H9 (cell line): ENCODE measurements at regions not wholly inside any gene's neighbourhood (a gene's known extent, or its start where the extent isn't known, plus 50 kb on each side); places are given as distances from the start of the nearest gene placed in this dataset.

Source experiments
- DNase-seq: peaks from one replicate; pipeline ENCODE4 v3.0.0-alpha.2; 2017
- H2AFZ ChIP-seq: one replicate; pipeline ENCODE4 v1.6.1; 2013; ENCODE audit warnings: mild to moderate bottlenecking, low read length, control low read depth, moderate library complexity
- H2AK5ac ChIP-seq: 2 replicates; pipeline ENCODE4 v1.6.1; 2013; ENCODE audit warnings: low read length, control low read depth, mixed read lengths; ENCODE audit not compliant: insufficient read length
- H2BK120ac ChIP-seq: one replicate; pipeline ENCODE4 v1.6.1; 2013; ENCODE audit warnings: low read depth, mild to moderate bottlenecking, low read length, control low read depth, inconsistent platforms; ENCODE audit not compliant: poor library complexity, severe bottlenecking
- H2BK12ac ChIP-seq: 2 replicates; pipeline ENCODE4 v1.6.1; 2013; ENCODE audit warnings: low read length, control low read depth, mixed read lengths, low read depth; ENCODE audit not compliant: insufficient read length
- H2BK15ac ChIP-seq: 2 replicates; pipeline ENCODE4 v1.6.1; 2013; ENCODE audit warnings: low read depth, low read length, control low read depth
- H2BK20ac ChIP-seq: one replicate; pipeline ENCODE4 v1.6.1; 2013; ENCODE audit warnings: low read depth, mild to moderate bottlenecking, low read length, control low read depth, inconsistent platforms; ENCODE audit not compliant: poor library complexity, severe bottlenecking
- H2BK5ac ChIP-seq: 2 replicates; pipeline ENCODE4 v1.6.1; 2013; ENCODE audit warnings: low read length, control low read depth, mixed read lengths; ENCODE audit not compliant: insufficient read length
- H3K14ac ChIP-seq: 2 replicates; pipeline ENCODE4 v1.6.1; 2013; ENCODE audit warnings: low read length, control low read depth; ENCODE audit not compliant: insufficient read depth
- H3K18ac ChIP-seq: 2 replicates; pipeline ENCODE4 v1.6.1; 2013; ENCODE audit warnings: low read depth, mild to moderate bottlenecking, mixed read lengths, low read length, control low read depth; ENCODE audit not compliant: insufficient read length
- H3K23ac ChIP-seq: 2 replicates; pipeline ENCODE4 v1.6.1; 2013; ENCODE audit warnings: low read length, control low read depth, mixed read lengths, low read depth; ENCODE audit not compliant: insufficient read length
- H3K23me2 ChIP-seq: 2 replicates; pipeline ENCODE4 v1.6.1; 2013; ENCODE audit warnings: low read depth, mild to moderate bottlenecking, mixed read lengths, low read length, control low read depth; ENCODE audit not compliant: insufficient read length, poor library complexity, severe bottlenecking
- H3K27ac ChIP-seq: 2 replicates; pipeline ENCODE4 v1.5.1; 2013; ENCODE audit warnings: low read length, control low read depth, mixed read lengths, low read depth; ENCODE audit not compliant: insufficient read length
- H3K27me3 ChIP-seq: 2 replicates; pipeline ENCODE4 v1.6.1; 2013; ENCODE audit warnings: low read length, control low read depth, inconsistent platforms; ENCODE audit not compliant: insufficient read depth
- H3K4ac ChIP-seq: 2 replicates; pipeline ENCODE4 v1.6.1; 2013; ENCODE audit warnings: low read depth, mild to moderate bottlenecking, control low read depth, inconsistent platforms, low read length, moderate library complexity
- H3K4me1 ChIP-seq: 2 replicates; pipeline ENCODE4 v1.6.1; 2013; ENCODE audit warnings: low read length, control low read depth, inconsistent platforms; ENCODE audit not compliant: insufficient read depth
- H3K4me2 ChIP-seq: 2 replicates; pipeline ENCODE4 v1.6.1; 2013; ENCODE audit warnings: low read length, control low read depth, mixed read lengths; ENCODE audit not compliant: insufficient read length, insufficient read depth
- H3K56ac ChIP-seq: 2 replicates; pipeline ENCODE4 v1.6.1; 2013; ENCODE audit warnings: low read depth, mild to moderate bottlenecking, mixed read lengths, low read length, control low read depth; ENCODE audit not compliant: insufficient read length
- H3K79me1 ChIP-seq: 2 replicates; pipeline ENCODE4 v1.6.1; 2013; ENCODE audit warnings: low read depth, mild to moderate bottlenecking, moderate library complexity, low read length, control low read depth, inconsistent platforms; ENCODE audit not compliant: insufficient read depth, poor library complexity, severe bottlenecking
- H3K79me2 ChIP-seq: 2 replicates; pipeline ENCODE4 v1.6.1; 2013; ENCODE audit warnings: low read length, control low read depth, inconsistent platforms; ENCODE audit not compliant: insufficient read depth
- H3K9ac ChIP-seq: 2 replicates; pipeline ENCODE4 v1.6.1; 2013; ENCODE audit warnings: low read length, control low read depth, mixed read lengths; ENCODE audit not compliant: insufficient read length; ENCODE audit errors: extremely low read depth
- H3K9me3 ChIP-seq: one replicate; pipeline ENCODE4 v1.6.1; 2013; ENCODE audit warnings: low read depth, low read length, inconsistent platforms; ENCODE audit not compliant: control insufficient read depth
- H3T11ph ChIP-seq: one replicate; pipeline ENCODE4 v1.6.1; 2013; ENCODE audit warnings: mild to moderate bottlenecking, low read length, control low read depth, inconsistent platforms
- H4K20me1 ChIP-seq: one replicate; pipeline ENCODE4 v1.6.1; 2013; ENCODE audit not compliant: control insufficient read depth, insufficient read length, insufficient read depth
- H4K5ac ChIP-seq: 2 replicates; pipeline ENCODE4 v1.6.1; 2013; ENCODE audit warnings: low read depth, mild to moderate bottlenecking, mixed read lengths, low read length, control low read depth; ENCODE audit not compliant: insufficient read length
- H4K8ac ChIP-seq: replicated peaks from 2 replicates; pipeline ENCODE4 v1.6.1; 2013; ENCODE audit warnings: low read length, control low read depth, mixed read lengths, low read depth; ENCODE audit not compliant: insufficient read length
- H4K91ac ChIP-seq: 2 replicates; pipeline ENCODE4 v1.6.1; 2013; ENCODE audit warnings: low read depth, mild to moderate bottlenecking, moderate library complexity, mixed read lengths, low read length, control low read depth; ENCODE audit not compliant: insufficient read length
- H3K27ac Mint-ChIP-seq, 3 experiments: 2 replicates in 2 of 3; 3 replicates in 1 of 3; pipeline ENCODE4 v1.8.0; 2020 to 2021; ENCODE audit warnings: mixed read lengths in 3 of 3, mild to moderate bottlenecking in 1 of 3, moderate library complexity in 1 of 3
- H3K27me3 Mint-ChIP-seq: 2 replicates; pipeline ENCODE4 v1.8.0; 2021; ENCODE audit warnings: low read depth, mild to moderate bottlenecking, moderate library complexity, mixed read lengths
- H3K36me3 Mint-ChIP-seq, 3 experiments: 2 replicates in 2 of 3; 3 replicates in 1 of 3; pipeline ENCODE4 v1.8.0; 2020 to 2021; ENCODE audit warnings: low read depth in 3 of 3, mixed read lengths in 3 of 3; ENCODE audit not compliant: insufficient read depth in 1 of 3
- H3K4me1 Mint-ChIP-seq, 2 experiments: 2 replicates each; pipeline ENCODE4 v1.8.0; 2020; ENCODE audit warnings: mixed read lengths in 2 of 2
- H3K4me3 Mint-ChIP-seq, 2 experiments: 2 replicates in 1 of 2; 3 replicates in 1 of 2; pipeline ENCODE4 v1.8.0; 2020 to 2021; ENCODE audit warnings: mild to moderate bottlenecking in 2 of 2, mixed read lengths in 2 of 2, moderate library complexity in 1 of 2
- H3K9me3 Mint-ChIP-seq, 2 experiments: 2 replicates in 1 of 2; 3 replicates in 1 of 2; pipeline ENCODE4 v1.8.0; 2020; ENCODE audit warnings: mild to moderate bottlenecking in 2 of 2, mixed read lengths in 2 of 2, moderate library complexity in 1 of 2
- CTCF ChIP-seq: fragments of 200-600 bp; sonication (generic); conservative IDR thresholded peaks from 3 replicates; pipeline ENCODE4 v1.8.0; 2021; ENCODE audit warnings: antibody characterized with exemption, mild to moderate bottlenecking
- WGBS: extraction: QIAGEN DNeasy Blood & Tissue Kit; methylation state at CpG from one replicate; pipeline ENCODE4 v1.1.7; 2013; ENCODE audit warnings: missing lambda C conversion rate, low lambda C conversion rate, mixed read lengths; ENCODE audit not compliant: insufficient read length; ENCODE audit errors: extremely low coverage; 5-methylcytosine and 5-hydroxymethylcytosine counted together

- Histone ChIP-seq H3K79me2 (no peaks in the 10 kb centered on the region), H2BK12ac (no peak overlapping the region), H2BK120ac (no peak overlapping the region), H3K9ac (no peak overlapping the region), H3K18ac (no peak overlapping the region), H3K4ac (no peak overlapping the region), H3K14ac (no peak overlapping the region), H3K4me1 (peaks cover 5% of the 10 kb centered on the region; the same call in 1 of the 2 replicates), H4K91ac (no peak overlapping the region), H3K23me2 (no peaks in the 10 kb centered on the region), H4K5ac (no peak overlapping the region), H3K27ac (no peak overlapping the region), H3K23ac (no peak overlapping the region), H2BK15ac (no peak overlapping the region), H3K4me2 (no peak overlapping the region), H2AFZ (no peak overlapping the region), H4K20me1 (no peaks in the 10 kb centered on the region), H2AK5ac (no peak overlapping the region), H3T11ph (no peak overlapping the region), H2BK5ac (no peak overlapping the region), H2BK20ac (no peak overlapping the region), H4K8ac (no peak overlapping the region), H3K79me1 (no peaks in the 10 kb centered on the region), H3K9me3 (no peaks in the 10 kb centered on the region), H3K27me3 (no peaks in the 10 kb centered on the region), H3K56ac (no peak overlapping the region)
- no peak for TF ChIP-seq CTCF
- Mint-ChIP-seq H3K9me3 (no peaks in the 10 kb centered on the region), H3K27ac (no peak overlapping the region), H3K4me1 (peaks cover 23 to 27% of the 10 kb centered on the region in 2 experiments), H3K4me3 (no peak overlapping the region), H3K27me3 (peaks cover 14% of the 10 kb centered on the region), H3K36me3 (no peaks in the 10 kb centered on the region)
- no CpG with 5 or more reads among the region's 3 CpGs for WGBS
- DNase-seq: no peak
Measured at GRCh38 chr17:45706033-45706432, 78.1 kb upstream of the CRHR1 start.
